Activated CD4-positive, CD25-positive, alpha-beta regulatory T cell treated with anti-CD3 and anti-CD28 coated beads, Interleukin-2, amount 50 U/mL, for 24 hours (primary cell): ENCODE measurements at regions not wholly inside any gene's neighbourhood (a gene's known extent, or its start where the extent isn't known, plus 50 kb on each side); places are given as distances from the start of the nearest gene placed in this dataset.
"Not testable (repeated sequence)": the region's sequence is repeated elsewhere in the genome, so short reads cannot be mapped to it uniquely, and the experiment has no call there.

Experiments used
- ATAC-seq, 2 donors: fragments of 150-1000 bp; cut with Tn5 transposase; one replicate each; pipeline ENCODE4 v1.10.0; 2021; ENCODE audit warnings: mild to moderate bottlenecking in 1 of 2, moderate library complexity in 1 of 2

GRCh38 chr1:65590279-65590678 is 169.8 kb downstream of the LEPR start:
- no peak for ATAC-seq

DNA sequence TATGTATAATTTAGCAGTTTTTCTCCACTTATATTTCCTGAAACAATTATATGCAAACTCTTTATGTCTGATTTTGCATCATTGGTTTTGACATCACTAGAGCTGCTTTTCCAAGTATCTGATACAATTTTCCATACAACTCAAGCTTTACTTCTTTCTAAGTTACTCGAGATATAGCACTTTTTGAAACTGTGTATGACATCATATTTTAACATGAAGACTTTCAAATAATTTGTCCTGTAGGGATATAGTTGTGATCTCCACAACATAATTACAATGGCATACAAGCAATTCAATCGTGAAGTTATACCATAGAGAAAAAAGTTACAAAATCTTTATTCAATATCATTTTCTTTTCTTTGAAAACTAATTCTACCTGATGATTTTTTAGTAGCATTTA is 173.0 kb downstream of the LEPR start:
- ATAC-seq: no peak

DNA sequence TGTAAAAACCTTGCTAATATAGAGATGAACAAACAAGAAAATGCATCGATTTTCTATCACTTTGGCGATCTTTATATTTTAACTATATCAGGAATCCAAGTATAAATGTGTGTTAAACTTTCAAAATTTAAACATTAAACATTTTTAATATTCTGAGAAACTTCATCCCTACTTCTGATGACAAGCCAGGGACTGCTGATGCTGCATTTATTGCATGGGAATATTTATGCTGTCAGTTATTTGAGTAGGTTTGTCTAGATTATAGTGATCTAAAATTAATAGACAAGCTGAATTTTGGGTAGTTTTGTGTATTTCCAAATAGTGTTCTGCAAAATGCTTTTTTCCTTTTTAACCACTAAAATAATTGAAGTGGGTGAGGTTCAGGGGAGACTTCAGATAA is 175.3 kb downstream of the LEPR start:
- ATAC-seq: no peak

DNA sequence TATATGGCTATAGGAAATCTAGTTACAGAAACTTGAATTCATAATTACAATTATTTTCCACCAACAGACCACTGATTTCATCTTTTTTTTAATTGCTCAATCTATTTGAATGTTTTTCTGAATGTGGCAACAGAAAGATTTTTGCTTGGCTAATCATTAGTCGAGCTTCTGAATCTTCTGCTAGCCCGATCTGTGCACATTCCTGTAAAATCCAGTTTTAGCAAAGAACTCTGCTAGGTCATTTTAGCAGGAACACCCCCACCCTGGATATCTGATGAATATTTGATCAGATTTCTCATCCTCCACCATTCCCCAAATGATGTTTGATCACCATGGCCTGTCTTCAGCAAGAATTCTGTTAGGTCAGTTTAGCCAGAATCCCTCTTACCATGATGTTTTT is 176.3 kb downstream of the LEPR start:
- no peak for ATAC-seq

DNA sequence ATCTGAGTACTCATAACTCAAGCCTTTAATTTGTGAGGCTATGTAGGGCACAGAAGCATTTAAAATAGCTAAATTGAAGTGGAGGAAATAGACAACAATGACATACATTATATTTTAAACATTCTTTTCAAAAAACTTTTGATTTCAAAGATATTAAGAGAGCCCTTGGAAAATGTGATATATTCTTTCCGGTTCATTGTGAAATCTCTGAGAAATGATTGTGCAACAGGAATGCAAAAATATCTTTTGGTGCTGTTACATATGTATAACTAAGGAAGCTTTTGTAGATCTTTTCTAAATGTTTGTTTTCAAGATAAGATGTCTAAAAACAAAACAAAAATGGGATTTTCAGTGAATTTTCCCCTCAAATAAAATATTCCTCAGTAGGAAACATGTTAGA is 185.2 kb downstream of the LEPR start:
- no peak for ATAC-seq

- ATAC-seq: no peak
Measured at GRCh38 chr1:65606426-65606825, 186.0 kb downstream of the LEPR start.

GRCh38 chr1:65613884-65614283 is 178.8 kb upstream of the PDE4B start:
- no peak for ATAC-seq

DNA sequence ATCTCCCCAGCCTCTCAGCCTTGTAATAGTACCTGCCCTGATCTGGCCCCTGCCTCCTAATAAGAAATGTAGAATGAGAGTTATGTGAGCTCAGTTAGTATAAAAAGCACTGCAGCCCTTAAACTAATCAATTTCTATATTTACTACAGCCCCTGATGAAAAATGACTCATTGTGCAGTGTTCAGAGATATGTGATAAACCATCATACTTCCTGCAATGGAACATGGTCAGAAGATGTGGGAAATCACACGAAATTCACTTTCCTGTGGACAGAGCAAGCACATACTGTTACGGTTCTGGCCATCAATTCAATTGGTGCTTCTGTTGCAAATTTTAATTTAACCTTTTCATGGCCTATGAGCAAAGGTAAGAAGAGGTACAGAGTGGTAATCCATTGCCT is 176.8 kb upstream of the PDE4B start:
- no peak for ATAC-seq

DNA sequence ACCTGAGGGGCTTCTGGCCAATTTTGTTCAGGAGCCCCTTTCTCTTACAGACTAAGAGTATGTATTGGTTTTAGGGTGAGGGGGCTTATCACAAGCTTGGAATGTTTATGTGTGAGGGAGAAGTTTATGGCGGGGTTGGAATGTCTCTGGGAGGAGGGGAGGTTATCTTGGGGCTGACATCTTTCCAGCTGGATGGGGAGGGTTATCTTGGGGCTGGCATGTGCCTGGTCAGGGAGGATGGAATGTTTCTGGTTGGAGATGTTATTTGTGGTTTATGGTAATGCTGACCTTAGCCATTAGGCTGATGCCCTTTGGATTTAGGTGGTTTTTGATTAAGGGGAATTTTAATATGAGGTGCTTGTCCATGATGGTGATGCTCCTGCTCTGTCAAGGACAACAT is 171.0 kb upstream of the PDE4B start:
- not testable (repeated sequence) for ATAC-seq

DNA sequence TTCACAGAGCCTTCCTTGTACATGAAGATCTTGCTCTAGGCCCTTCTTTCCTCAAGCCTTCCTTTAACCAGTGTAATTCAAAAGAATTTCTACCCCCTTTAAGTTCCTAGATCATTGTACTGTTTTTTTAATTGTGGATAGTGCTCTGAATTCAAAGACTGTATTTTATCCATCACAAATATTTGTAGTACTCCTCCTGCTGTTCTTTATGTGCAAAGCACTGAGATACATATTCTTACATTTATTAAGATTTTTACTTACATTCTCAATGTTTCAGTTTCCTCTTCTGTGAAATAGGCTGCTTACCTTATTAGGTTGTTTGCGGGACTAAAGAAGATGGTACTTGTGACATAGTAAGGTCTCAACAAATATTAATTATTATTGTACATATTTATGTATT is 168.8 kb upstream of the PDE4B start:
- ATAC-seq: no peak

GRCh38 chr1:65625528-65625927 is 167.2 kb upstream of the PDE4B start:
- no peak for ATAC-seq

DNA sequence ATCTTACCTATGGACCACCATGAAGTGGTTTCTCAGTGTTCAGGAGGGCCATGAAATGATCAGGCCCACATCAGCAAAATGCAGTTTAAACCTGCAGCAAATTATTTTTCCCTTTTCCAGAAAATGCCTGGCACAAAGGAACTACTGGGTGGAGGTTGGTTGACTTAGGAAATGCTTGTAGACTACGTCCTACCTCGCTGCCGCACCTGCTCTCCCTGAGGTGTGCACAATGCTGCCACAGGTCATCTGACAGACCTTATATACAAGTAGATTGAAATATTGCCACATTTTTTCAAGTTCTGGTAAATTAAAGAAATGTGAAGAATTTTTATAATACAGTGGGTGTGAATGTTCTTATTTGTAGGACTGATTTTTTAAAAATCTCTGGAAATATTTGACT is 166.7 kb upstream of the PDE4B start:
- ATAC-seq: no peak

DNA sequence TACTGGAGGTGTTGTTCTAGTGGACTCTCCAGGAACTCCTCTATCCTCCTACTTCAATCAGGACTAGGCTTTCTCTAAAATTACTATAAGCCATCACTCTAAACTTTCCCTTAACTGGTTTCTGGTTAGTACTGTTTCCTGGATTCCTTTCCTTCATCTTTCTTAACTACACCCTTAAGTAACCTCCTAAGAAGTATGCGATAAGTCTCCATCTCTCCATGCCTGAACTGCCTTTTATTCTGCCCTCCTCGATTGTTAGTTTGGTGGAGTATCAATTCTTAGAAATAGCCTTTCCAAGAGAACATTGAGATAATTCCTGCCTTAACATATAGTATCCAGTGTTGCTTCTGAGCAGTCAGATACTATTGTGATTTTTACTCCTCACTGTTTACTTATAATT is 162.9 kb upstream of the PDE4B start:
- ATAC-seq: no peak

DNA sequence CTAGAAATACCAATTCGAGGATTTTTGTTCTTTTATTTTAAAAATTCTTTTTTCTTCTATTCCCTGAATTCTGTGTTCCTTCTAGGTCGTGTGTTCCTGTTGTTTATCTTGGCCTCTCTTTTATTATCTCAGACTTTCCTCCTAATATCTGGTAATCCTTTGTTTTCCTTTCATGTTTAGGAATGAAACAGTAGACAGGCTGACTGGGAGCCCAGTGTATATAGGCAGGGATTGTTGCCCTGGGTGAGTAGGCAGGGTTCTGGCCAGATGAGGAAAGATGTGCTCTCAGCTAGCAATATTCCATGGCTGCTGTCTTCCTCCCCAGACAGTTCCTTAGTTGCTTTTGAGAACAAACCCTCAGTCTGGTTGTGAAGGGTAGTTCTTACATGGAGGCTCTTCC is 161.8 kb upstream of the PDE4B start:
- no peak for ATAC-seq

DNA sequence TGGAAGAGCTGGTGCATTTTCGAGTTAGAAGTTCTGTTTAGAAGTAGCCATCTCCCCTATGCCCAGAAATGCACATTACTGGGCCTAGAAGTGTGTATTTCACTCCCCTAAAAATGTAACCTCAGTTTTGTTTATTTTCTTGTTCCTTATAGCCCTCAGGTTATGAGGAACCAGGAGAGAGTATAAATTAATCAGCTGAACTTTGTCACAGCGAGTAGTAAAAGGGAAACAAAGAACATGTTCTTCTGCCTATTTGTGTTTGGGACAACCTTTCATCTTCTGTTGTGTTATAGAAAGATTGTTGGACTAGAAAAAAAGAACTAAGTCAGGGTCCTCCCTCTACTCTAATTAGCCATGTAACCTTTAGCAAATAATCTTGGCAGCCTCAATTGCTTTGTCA is 160.5 kb upstream of the PDE4B start:
- ATAC-seq: no peak

GRCh38 chr1:65640046-65640445 is 152.6 kb upstream of the PDE4B start:
- ATAC-seq: no peak

- ATAC-seq: not testable (repeated sequence)
Measured at GRCh38 chr1:65649185-65649584, 143.5 kb upstream of the PDE4B start.

GRCh38 chr1:65650682-65651081 is 142.0 kb upstream of the PDE4B start:
- no peak for ATAC-seq

- not testable (repeated sequence) for ATAC-seq
Measured at GRCh38 chr1:65654526-65654925, 138.2 kb upstream of the PDE4B start.

- ATAC-seq: not testable (repeated sequence)
Measured at GRCh38 chr1:65657609-65658008, 135.1 kb upstream of the PDE4B start.

DNA sequence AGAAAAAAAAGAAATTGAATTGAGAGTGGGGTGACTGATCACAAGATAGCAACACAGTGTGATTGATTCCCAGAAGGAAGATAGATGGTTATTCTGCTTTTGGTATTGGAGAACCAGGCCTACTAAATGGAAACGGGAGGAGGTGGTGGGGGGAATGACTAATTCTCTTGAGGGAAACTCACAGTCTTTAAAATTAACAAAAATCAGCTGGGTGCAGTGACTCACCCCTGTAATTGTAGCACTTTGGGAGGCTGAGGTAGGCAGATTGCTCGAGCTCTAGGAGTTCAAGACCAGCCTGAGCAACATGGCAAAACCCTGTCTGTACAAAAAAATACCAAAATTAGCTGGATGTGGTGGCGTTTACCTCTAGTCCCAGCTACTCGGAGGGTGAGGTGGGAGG is 134.6 kb upstream of the PDE4B start:
- no peak for ATAC-seq

GRCh38 chr1:65668368-65668767 is 124.3 kb upstream of the PDE4B start:
- ATAC-seq: no peak

DNA sequence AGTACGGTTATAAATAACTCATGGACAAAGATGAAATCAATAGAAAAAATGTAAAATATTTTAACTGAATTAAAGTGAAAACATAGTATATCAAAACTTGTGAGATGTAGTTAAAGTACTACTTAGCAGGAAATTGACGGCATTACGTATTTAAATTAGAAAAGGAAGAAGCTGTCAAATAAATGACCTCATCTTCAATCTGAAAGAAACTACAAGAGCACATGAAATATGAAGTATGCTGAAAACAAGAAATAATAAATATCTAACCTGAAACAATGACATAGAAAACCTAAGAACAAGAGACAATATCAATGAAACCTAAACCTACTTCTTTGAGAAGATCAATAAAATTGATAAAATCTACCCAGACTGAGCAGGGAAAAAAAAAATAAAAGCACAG is 122.2 kb upstream of the PDE4B start:
- ATAC-seq: no peak

DNA sequence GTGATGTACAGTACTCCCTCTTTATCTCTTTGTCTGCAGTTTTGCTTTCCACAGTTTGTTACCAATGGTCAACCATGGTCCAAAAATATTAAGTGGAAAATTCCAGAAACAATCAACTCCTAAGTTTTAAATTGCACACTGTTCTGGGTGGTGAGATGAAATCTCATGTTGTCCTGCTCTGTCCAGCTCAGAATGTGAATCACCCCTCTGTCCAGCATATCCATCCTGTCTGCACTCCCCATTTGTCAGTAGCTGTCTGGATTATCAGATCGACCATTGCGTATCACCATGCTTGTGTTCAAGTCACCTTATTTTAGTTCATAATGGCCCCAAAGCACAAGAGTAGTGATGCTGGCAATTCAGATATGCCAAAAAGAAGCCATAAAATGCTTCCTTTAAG is 118.2 kb upstream of the PDE4B start:
- no peak for ATAC-seq

GRCh38 chr1:65679773-65680172 is 112.9 kb upstream of the PDE4B start:
- no peak for ATAC-seq

DNA sequence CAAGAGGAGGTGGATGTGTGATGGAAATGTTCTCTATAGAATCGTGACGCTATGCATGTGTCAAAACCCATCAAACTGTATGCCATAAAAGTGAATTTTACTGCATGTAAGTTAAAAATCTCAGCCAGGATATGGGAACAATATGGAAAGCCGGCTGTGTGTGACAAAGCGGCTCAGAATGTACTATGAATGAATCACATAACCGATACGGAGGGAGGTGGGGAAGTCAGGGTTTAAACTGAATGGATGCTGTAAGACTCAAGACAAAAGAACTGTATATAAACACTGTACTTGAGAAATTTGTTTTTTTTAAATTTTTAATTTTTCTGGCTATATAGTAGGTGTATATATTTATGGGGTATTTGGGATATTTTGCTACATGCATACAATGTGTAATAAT is 111.6 kb upstream of the PDE4B start:
- no peak for ATAC-seq
